Neural cell (in vitro differentiated cells): ENCODE measurements at regions not wholly inside any gene's neighbourhood (a gene's known extent, or its start where the extent isn't known, plus 50 kb on each side); places are given as distances from the start of the nearest gene placed in this dataset.

Source experiments
- H2AFZ ChIP-seq: fragments of 200-600, 300-800 bp; sonication (generic), shearing (Covaris generic); 2 replicates; pipeline ENCODE4 v1.6.0; 2014; ENCODE audit warnings: low read depth, mild to moderate bottlenecking, antibody characterized with exemption, low read length, moderate library complexity
- H3F3A ChIP-seq: fragments of 200-600 bp; shearing (Covaris generic); 2 replicates; pipeline ENCODE4 v1.6.1; 2016; ENCODE audit warnings: mild to moderate bottlenecking, moderate library complexity, mixed read lengths, antibody characterized with exemption, low read length; ENCODE audit not compliant: insufficient read depth, poor library complexity, severe bottlenecking
- H3K27ac ChIP-seq: fragments of 200-600, 300-800 bp; sonication (generic), shearing (Covaris generic); 2 replicates; pipeline ENCODE4 v1.5.1; 2014; ENCODE audit warnings: mild to moderate bottlenecking, low read length, moderate library complexity
- H3K27me3 ChIP-seq: fragments of 300-800, 200-600 bp; sonication (generic), shearing (Covaris generic); 2 replicates; pipeline ENCODE4 v1.6.0; 2014; ENCODE audit warnings: mild to moderate bottlenecking, low read depth, low read length, moderate library complexity; ENCODE audit not compliant: insufficient read depth
- H3K36me3 ChIP-seq: fragments of 300-800, 200-600 bp; sonication (generic), shearing (Covaris generic); 2 replicates; pipeline ENCODE4 v1.5.1; 2014; ENCODE audit warnings: mild to moderate bottlenecking, antibody characterized with exemption, low read length, moderate library complexity; ENCODE audit not compliant: insufficient read depth
- H3K4me2 ChIP-seq: fragments of 300-800, 200-600 bp; sonication (generic), shearing (Covaris generic); 2 replicates; pipeline ENCODE4 v1.6.0; 2014; ENCODE audit warnings: mild to moderate bottlenecking, low read length
- H3K4me3 ChIP-seq: fragments of 300-800, 200-600 bp; sonication (generic), shearing (Covaris generic); 2 replicates; pipeline ENCODE4 v1.5.1; 2014; ENCODE audit warnings: mild to moderate bottlenecking, low read length, moderate library complexity
- H3K79me2 ChIP-seq: fragments of 200-600 bp; shearing (Covaris generic); replicated peaks from 2 replicates; pipeline ENCODE4 v1.6.0; 2014; ENCODE audit warnings: mild to moderate bottlenecking, low read length, moderate library complexity; ENCODE audit not compliant: insufficient read depth
- H3K9ac ChIP-seq: fragments of 300-800, 200-600 bp; sonication (generic), shearing (Covaris generic); 2 replicates; pipeline ENCODE4 v1.6.1; 2016; ENCODE audit warnings: mild to moderate bottlenecking, low read length, mixed read lengths
- H3K9me2 ChIP-seq: fragments of 200-600 bp; shearing (Covaris generic); 2 replicates; pipeline ENCODE4 v1.6.1; 2016; ENCODE audit warnings: mild to moderate bottlenecking, low read length, mixed read lengths; ENCODE audit not compliant: insufficient read depth
- H3K9me3 ChIP-seq: fragments of 200-600, 300-800 bp; sonication (generic), shearing (Covaris generic); 2 replicates; pipeline ENCODE4 v1.6.1; 2016; ENCODE audit warnings: mild to moderate bottlenecking, mixed run types, low read length, moderate library complexity, mixed read lengths
- H4K20me1 ChIP-seq: fragments of 200-600 bp; shearing (Covaris generic); 2 replicates; pipeline ENCODE4 v1.6.1; 2016; ENCODE audit warnings: mild to moderate bottlenecking, mixed run types; ENCODE audit not compliant: insufficient read depth
- EP300 ChIP-seq: fragments of 450-650 bp; conservative IDR thresholded peaks from 2 replicates; pipeline ENCODE4 v1.6.1; 2014; ENCODE audit warnings: antibody characterized with exemption, mild to moderate bottlenecking, moderate library complexity; ENCODE audit not compliant: poor library complexity, severe bottlenecking
- EZH2 ChIP-seq: fragments of 200-600, 300-800 bp; shearing (Covaris generic), sonication (generic); IDR thresholded peaks from 2 replicates; pipeline ENCODE4 v1.6.1; 2014; ENCODE audit warnings: antibody characterized with exemption, low read length, borderline replicate concordance, mild to moderate bottlenecking; ENCODE audit not compliant: insufficient read depth, poor library complexity, severe bottlenecking
- MXI1 ChIP-seq: fragments of 450-650 bp; conservative IDR thresholded peaks from 2 replicates; pipeline ENCODE4 v1.6.1; 2014; ENCODE audit warnings: antibody characterized with exemption, mild to moderate bottlenecking; ENCODE audit not compliant: poor library complexity, severe bottlenecking
- POLR2AphosphoS5 ChIP-seq: IDR thresholded peaks from 2 replicates; pipeline ENCODE4 v1.6.1; 2012
- RAD21 ChIP-seq: fragments of 450-650 bp; conservative IDR thresholded peaks from 2 replicates; pipeline ENCODE4 v1.6.1; 2014; ENCODE audit warnings: antibody characterized with exemption, mild to moderate bottlenecking, moderate library complexity
- SMC3 ChIP-seq: fragments of 450-650 bp; conservative IDR thresholded peaks from 2 replicates; pipeline ENCODE4 v1.6.1; 2014; ENCODE audit warnings: antibody characterized with exemption, mild to moderate bottlenecking, moderate library complexity; ENCODE audit not compliant: poor library complexity
- TAF1 ChIP-seq: IDR thresholded peaks from 2 replicates; pipeline ENCODE4 v1.6.1; 2012; ENCODE audit warnings: low read depth
- TF ChIP-seq, protein P1 (sequence below): fragments of 450-650 bp; IDR thresholded peaks from 2 replicates; pipeline ENCODE4 v1.5.1; 2014; ENCODE audit warnings: antibody characterized with exemption, mild to moderate bottlenecking, moderate library complexity; ENCODE audit not compliant: poor library complexity, severe bottlenecking
- TF ChIP-seq, protein P2 (sequence below): IDR thresholded peaks from 2 replicates; pipeline ENCODE4 v1.6.1; 2012; ENCODE audit warnings: borderline replicate concordance

DNA sequence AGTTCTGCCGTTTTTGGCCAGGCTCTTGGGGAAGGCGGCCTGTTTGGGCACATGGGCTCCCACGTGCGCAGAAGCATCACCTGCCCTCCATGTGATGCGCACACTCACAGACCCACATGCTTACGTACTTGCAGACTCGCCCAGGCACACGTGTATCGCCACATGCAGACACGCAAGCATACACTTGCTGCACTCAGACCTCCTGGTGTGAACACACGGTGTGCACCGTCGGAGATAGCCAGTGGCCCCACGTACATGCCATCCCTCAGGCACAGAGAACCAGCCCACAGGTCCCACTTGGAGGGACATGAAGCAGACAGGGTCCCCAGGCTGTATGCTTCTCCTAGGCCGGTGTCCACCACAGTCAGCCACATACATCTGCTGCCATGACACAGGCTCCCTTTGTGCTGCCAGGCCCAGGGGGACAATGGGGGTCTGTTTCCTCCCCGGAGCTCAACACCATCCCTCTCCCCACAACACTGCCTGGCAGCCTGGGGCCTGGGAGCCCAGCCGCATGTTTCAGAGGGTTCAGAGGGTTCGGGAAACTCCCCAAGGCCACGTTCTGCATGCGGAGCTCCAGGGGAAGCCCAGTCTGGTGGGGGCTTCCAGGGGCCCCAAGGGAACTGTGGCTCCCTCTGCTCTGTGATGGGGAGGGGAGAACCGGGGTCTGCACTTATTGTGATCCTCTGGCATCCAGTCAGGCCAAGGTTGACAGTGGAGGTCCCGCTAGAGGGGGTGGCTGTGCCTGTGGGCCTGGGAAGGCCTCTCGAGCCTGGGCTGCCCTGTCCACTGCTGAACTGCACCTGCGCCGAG lies 208.1 kb upstream of the HAAO start:
- Histone ChIP-seq H3K4me2 (no peak overlapping the region), H3K36me3 (no peaks in the 10 kb centered on the region), H3K79me2 (no peaks in the 10 kb centered on the region), H3K9me2 (no peaks in the 10 kb centered on the region), H2AFZ (no peak overlapping the region), H3K4me3 (no peak overlapping the region), H3K27ac (no peak overlapping the region), H3K27me3 (no peaks in the 10 kb centered on the region), H4K20me1 (no peaks in the 10 kb centered on the region), H3K9me3 (no peaks in the 10 kb centered on the region), H3F3A (no peaks in the 10 kb centered on the region), H3K9ac (no peak overlapping the region)
- TF ChIP-seq, protein P1, sequence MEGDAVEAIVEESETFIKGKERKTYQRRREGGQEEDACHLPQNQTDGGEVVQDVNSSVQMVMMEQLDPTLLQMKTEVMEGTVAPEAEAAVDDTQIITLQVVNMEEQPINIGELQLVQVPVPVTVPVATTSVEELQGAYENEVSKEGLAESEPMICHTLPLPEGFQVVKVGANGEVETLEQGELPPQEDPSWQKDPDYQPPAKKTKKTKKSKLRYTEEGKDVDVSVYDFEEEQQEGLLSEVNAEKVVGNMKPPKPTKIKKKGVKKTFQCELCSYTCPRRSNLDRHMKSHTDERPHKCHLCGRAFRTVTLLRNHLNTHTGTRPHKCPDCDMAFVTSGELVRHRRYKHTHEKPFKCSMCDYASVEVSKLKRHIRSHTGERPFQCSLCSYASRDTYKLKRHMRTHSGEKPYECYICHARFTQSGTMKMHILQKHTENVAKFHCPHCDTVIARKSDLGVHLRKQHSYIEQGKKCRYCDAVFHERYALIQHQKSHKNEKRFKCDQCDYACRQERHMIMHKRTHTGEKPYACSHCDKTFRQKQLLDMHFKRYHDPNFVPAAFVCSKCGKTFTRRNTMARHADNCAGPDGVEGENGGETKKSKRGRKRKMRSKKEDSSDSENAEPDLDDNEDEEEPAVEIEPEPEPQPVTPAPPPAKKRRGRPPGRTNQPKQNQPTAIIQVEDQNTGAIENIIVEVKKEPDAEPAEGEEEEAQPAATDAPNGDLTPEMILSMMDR = no peak

DNA sequence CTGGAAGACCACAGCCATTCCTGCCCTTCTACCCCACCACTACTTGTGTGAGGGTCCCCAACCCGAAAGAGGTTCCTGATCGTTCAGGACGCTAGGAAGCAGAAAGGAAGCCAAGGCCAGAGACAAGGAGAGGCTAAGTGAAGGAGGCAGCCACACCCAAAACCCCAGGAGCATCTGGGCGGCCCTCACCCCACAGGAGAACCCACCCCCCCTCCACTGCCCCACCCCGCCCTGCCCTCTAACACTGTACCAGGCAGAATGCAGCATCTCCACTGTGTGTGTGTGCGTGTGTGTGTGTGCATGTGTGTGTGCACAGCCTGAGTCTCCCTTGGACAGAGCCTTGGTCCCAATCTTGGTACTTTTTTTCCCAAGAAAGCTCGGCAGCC lies 207.5 kb upstream of the HAAO start:
- H3K9ac ChIP-seq = no peak overlapping the region
- H3K27ac ChIP-seq = no peak overlapping the region
- H2AFZ ChIP-seq = no peak overlapping the region
- H3F3A ChIP-seq = no peaks in the 10 kb centered on the region
- H3K4me2 ChIP-seq = no peak overlapping the region
- H4K20me1 ChIP-seq = no peaks in the 10 kb centered on the region
- H3K79me2 ChIP-seq = no peaks in the 10 kb centered on the region
- no peaks in the 10 kb centered on the region for H3K27me3 ChIP-seq
- no peak overlapping the region for H3K4me3 ChIP-seq
- H3K9me3 ChIP-seq = no peaks in the 10 kb centered on the region
- H3K36me3 ChIP-seq = no peaks in the 10 kb centered on the region
- no peaks in the 10 kb centered on the region for H3K9me2 ChIP-seq
- no peak for TF ChIP-seq SMC3
- TF ChIP-seq TAF1 = no peak
- no peak for TF ChIP-seq RAD21
- TF ChIP-seq EP300 = no peak
- TF ChIP-seq EZH2 = no peak
- TF ChIP-seq, protein P1 = no peak
- TF ChIP-seq, protein P2, sequence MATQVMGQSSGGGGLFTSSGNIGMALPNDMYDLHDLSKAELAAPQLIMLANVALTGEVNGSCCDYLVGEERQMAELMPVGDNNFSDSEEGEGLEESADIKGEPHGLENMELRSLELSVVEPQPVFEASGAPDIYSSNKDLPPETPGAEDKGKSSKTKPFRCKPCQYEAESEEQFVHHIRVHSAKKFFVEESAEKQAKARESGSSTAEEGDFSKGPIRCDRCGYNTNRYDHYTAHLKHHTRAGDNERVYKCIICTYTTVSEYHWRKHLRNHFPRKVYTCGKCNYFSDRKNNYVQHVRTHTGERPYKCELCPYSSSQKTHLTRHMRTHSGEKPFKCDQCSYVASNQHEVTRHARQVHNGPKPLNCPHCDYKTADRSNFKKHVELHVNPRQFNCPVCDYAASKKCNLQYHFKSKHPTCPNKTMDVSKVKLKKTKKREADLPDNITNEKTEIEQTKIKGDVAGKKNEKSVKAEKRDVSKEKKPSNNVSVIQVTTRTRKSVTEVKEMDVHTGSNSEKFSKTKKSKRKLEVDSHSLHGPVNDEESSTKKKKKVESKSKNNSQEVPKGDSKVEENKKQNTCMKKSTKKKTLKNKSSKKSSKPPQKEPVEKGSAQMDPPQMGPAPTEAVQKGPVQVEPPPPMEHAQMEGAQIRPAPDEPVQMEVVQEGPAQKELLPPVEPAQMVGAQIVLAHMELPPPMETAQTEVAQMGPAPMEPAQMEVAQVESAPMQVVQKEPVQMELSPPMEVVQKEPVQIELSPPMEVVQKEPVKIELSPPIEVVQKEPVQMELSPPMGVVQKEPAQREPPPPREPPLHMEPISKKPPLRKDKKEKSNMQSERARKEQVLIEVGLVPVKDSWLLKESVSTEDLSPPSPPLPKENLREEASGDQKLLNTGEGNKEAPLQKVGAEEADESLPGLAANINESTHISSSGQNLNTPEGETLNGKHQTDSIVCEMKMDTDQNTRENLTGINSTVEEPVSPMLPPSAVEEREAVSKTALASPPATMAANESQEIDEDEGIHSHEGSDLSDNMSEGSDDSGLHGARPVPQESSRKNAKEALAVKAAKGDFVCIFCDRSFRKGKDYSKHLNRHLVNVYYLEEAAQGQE = no peak
- TF ChIP-seq MXI1 = no peak
- TF ChIP-seq POLR2AphosphoS5 = no peak
